ENCODE measurements at regions not wholly inside any gene's neighbourhood (a gene's known extent, or its start where the extent isn't known, plus 50 kb on each side); places are given as distances from the start of the nearest gene placed in this dataset.

GRCh38 chr2:9149388-9149660, 57.3 kb upstream of the ASAP2 start:
- TF ChIP-seq EZH2 (IDR thresholded peaks at IDR 0.05) (no peak), CTCF (IDR thresholded peaks at IDR 0.05) (no peak)
